ENCODE measurements at regions not wholly inside any gene's neighbourhood (a gene's known extent, or its start where the extent isn't known, plus 50 kb on each side); places are given as distances from the start of the nearest gene placed in this dataset.

DNA sequence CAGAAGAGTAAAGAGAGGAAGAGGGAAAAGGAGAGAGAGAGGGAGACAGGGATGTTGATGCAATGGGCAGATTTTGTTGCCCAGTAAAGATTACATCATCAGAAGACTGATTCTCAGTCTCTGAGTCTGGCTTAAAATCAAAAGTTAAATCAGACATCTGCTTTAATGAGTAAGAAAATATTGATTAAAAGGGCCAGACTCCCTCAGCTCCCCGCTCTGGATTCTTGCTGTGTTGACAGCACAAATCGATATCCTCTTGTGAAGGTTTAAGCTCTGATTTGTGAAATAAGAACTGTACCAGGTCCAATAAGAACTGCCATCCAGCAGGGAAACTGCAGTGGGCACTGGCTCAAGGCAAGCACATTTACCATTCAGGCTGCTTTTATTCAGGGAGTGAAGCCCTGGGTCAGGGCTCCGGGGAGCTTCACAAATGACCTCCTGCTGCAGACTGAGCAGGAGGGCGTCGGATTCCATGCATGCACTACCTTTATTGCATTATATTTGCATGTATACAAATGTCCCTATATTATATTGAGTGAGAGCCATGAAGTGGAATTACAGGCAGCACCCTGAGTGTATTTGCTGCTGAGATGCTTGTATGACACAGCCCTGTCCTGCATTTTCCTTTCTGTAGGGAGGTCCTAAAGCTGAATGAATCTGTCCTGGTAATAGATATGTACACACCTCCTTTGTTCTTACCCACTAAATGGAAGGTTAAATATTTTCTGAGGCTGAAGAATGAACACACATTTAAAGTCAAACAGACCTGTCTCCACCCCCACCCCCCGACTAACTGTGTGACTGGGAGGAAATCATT, 401.5 kb downstream of the REEP3 start:
- TF ChIP-seq YY1 (IDR thresholded peaks at IDR 0.05; ENCODE audit: insufficient read depth, insufficient read length) (no peak), ZNF274 (IDR thresholded peaks at IDR 0.05; ENCODE audit: low read depth, low read length) (no peak), SUZ12 (IDR thresholded peaks at IDR 0.05; ENCODE audit: extremely low read depth, insufficient read depth, insufficient read length) (no peak)

Measured in NT2/D1 (cell line).